Fibroblast of mammary gland (primary cell): ENCODE measurements at regions not wholly inside any gene's neighbourhood (a gene's known extent, or its start where the extent isn't known, plus 50 kb on each side); places are given as distances from the start of the nearest gene placed in this dataset.

ENCODE experiments used
- DNase-seq: peaks from one replicate; pipeline ENCODE4 v3.0.0-alpha.2; 2010; ENCODE audit warnings: low read depth
- H3K4me3 ChIP-seq: 2 replicates; pipeline ENCODE4 v1.5.1; 2011; ENCODE audit warnings: low read depth, mild to moderate bottlenecking, low read length, moderate library complexity; ENCODE audit not compliant: control insufficient read depth
- CTCF ChIP-seq: conservative IDR thresholded peaks from 2 replicates; pipeline ENCODE4 v1.5.1; 2011; ENCODE audit warnings: low read depth, low read length, inconsistent platforms; ENCODE audit not compliant: control insufficient read depth, insufficient read depth

DNA sequence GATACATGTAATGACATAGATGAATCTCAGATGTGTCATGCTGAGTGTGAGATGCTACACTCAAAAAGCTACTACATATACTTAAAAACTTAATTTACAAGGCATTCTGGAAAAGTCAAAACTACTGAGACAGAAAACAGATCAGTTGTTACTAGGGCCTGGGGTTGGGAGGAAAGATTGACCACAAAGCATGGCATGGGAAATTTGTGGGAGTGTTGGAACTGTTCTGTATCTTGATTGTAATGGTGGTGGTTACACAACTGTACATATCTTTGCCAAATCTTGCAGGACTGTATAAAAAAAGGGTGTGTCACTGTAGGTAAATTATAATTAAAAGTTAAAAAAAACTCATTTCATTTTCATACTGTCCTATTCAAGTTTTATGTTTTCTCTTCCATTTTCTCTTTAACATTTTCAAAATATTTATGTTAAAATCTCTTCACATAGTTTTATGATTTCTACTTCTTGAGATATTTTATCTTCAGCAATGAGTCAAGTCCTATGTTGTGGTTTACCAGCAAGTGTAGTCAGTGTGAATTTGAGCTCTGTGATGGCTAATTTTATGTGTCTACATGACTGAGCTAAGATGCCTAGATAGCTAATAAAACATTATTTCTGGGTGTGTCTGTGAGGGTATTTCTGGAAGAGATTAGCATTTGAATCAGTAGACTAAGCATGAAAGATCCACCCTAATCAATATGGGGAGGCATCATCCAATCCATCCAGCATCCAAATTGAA is 58.6 kb upstream of the VRK2 start:
- peak; percentile 11 for DNase-seq
- no peak for TF ChIP-seq CTCF

GRCh38 chr2:57990118-57990725 is 56.4 kb upstream of the VRK2 start:
- no peak overlapping the region for H3K4me3 ChIP-seq
- DNase-seq, result no peak
- TF ChIP-seq CTCF, result no peak

More for the DNA sequence above, 58.6 kb upstream of the VRK2 start:
- H3K4me3 ChIP-seq, result no peak overlapping the region
